ENCODE measurements at regions not wholly inside any gene's neighbourhood (a gene's known extent, or its start where the extent isn't known, plus 50 kb on each side); places are given as distances from the start of the nearest gene placed in this dataset.
"Not testable (repeated sequence)": the region's sequence is repeated elsewhere in the genome, so short reads cannot be mapped to it uniquely, and the experiment has no call there.

DNA sequence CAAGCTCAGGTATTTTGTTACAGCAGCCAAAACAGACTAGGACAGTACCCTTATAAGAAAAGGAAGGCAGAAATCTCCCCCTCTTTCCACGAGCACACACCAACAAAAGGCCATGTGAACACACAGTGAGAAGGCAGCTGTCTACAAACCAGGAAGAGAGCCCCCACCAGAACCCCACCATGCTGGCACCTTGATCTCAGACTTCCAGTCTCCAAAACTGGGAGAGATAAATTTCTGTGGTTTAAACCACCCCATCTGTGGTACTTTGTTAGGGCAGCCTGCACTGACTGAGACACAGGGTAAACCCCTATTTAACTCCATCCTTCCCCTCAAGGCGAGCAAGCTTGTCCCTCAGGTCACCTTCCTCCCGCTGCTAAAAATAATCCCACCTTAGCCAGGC, 475.8 kb upstream of the JARID2 start:
- POLR2A ChIA-PET = no interaction called here
- DNase-seq = no peak
- Mint-ChIP-seq H3K9me3 (no peaks in the 10 kb centered on the region), H3K27ac (peak overlapping the region; percentile 49), H3K36me3 (no peaks in the 10 kb centered on the region), H3K27me3 (no peaks in the 10 kb centered on the region), H3K4me1 (peaks cover 2% of the 10 kb centered on the region), H3K4me3 (no peak overlapping the region)
- ATAC-seq (ENCODE audit: low read depth) = no peak

DNA sequence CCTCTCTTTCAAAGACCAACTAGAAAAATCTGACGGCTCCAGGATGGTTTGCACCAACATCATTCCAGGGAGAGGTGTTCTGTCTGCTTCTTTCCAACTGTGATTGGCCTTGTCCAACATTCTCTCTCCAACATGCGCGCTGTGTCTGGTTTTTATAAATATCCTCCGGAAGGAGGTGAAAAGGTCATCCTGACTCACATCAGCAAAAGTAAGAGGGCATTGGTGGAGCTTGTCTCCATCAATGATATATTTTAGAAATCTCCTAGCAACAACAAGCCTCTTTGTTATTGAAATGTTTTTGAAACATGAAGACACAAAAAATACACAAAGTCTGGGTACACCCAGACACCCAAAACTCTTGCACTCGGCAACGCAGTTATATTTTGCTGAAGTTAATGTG, 475.3 kb upstream of the JARID2 start:
- Mint-ChIP-seq H3K4me3 (no peak overlapping the region), H3K27me3 (no peaks in the 10 kb centered on the region), H3K36me3 (no peaks in the 10 kb centered on the region), H3K4me1 (peaks cover 2% of the 10 kb centered on the region), H3K27ac (peak overlapping the region; percentile 49), H3K9me3 (peaks cover under 1% of the 10 kb centered on the region)
- no peak for DNase-seq
- ATAC-seq (ENCODE audit: low read depth) = no peak
- POLR2A ChIA-PET = no interaction called here

DNA sequence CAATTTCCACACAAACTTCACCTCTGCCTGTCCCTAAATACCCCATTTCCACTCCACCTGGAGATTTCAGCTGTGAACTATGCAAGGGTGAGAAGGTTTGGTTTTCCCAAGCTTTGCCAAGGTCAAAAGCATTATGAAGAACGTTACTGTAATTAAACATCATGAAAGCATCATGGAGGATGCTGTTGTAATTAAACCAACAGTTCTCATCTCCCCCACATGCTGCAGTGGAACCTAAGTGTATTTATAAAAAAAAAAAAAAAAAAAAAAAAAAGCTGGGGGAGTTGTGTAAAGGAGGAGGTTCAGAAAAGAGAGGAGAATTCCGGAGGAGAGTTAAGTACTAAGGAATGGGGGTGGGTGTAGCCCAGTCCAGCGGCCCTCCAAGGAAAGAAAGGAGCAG, 474.9 kb upstream of the JARID2 start:
- POLR2A ChIA-PET = no interaction called here
- H3K27ac Mint-ChIP-seq = no peak overlapping the region
- H3K27me3 Mint-ChIP-seq = no peaks in the 10 kb centered on the region

DNA sequence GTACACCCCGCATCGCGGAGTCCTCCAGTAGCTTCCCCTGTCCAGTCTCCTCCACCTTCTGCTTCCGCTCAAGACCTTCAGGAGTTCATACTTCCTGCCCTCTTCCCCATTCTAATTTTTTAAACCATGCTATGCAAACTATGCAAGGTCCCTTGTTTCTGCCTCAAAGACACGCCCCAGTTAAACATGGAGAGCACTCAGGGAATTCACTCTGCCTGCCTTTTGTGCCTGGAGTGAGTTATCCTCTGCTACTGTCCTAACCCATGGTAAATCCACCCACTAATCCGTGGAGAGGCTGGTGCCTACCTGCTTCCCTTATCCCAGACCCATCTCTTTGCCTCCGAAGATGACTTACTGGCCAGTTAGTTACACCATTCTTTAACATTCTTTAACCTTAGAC, 473.7 kb upstream of the JARID2 start:
- no peak overlapping the region for H3K27ac Mint-ChIP-seq
- H3K36me3 Mint-ChIP-seq = no peaks in the 10 kb centered on the region
- POLR2A ChIA-PET = no interaction called here
- H3K4me1 Mint-ChIP-seq = peaks cover 2% of the 10 kb centered on the region
- no peaks in the 10 kb centered on the region for H3K27me3 Mint-ChIP-seq
- H3K9me3 Mint-ChIP-seq = peaks cover 2% of the 10 kb centered on the region
- H3K4me3 Mint-ChIP-seq = no peak overlapping the region
- no peak for ATAC-seq (ENCODE audit: low read depth)
- no peak for DNase-seq

More for the DNA sequence above, 474.9 kb upstream of the JARID2 start:
- DNase-seq = no peak
- no peak overlapping the region for H3K4me3 Mint-ChIP-seq
- H3K9me3 Mint-ChIP-seq = peaks cover 2% of the 10 kb centered on the region
- peaks cover 2% of the 10 kb centered on the region for H3K4me1 Mint-ChIP-seq
- ATAC-seq (ENCODE audit: low read depth) = no peak
- no peaks in the 10 kb centered on the region for H3K36me3 Mint-ChIP-seq

DNA sequence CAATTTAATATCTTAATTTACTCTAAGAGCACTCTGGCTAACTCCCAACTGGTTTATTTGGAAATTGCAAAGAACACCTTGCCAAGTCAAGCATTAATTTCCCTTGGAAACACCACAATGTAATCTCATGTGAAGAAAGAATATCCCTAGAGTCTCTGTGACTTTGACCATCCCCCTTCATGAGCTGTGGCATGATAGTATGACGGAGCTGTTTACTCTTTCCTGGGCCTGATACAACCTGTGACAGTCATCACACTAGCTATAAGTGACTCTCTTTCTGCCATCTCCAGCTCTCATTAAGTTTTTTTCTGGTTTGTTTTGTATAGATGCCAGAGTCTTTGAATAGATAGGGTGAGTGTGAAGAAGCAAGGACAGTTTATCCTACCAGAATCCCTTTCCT, 470.3 kb upstream of the JARID2 start:
- POLR2A ChIA-PET = no interaction called here
- Mint-ChIP-seq H3K9me3 (peaks cover 3% of the 10 kb centered on the region), H3K36me3 (no peaks in the 10 kb centered on the region), H3K27ac (no peak overlapping the region), H3K4me1 (no peaks in the 10 kb centered on the region), H3K27me3 (peaks cover 2% of the 10 kb centered on the region), H3K4me3 (no peak overlapping the region)
- DNase-seq (no peak), ATAC-seq (ENCODE audit: low read depth) (no peak)

DNA sequence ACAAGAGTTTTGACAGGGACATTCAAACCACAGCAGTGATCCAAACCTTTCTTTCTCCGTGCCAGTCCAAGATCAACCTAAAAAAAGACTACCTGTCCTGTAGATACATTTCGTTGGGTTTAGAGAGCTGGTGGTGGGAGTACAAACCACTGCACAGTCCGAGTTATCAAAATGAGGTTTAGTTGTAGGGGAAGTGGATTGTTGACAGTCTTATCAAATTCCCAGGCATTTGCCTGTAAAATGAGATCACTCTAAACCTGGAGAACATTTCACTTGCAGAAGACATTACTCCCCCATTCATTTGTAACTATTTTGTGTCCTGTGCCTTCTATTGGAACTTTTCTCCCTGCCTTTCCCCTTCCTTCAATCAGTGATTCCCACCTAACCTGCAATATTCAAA, 469.6 kb upstream of the JARID2 start:
- ATAC-seq (ENCODE audit: low read depth) (no peak), DNase-seq (no peak)
- H3K27me3 Mint-ChIP-seq = peaks cover 2% of the 10 kb centered on the region
- POLR2A ChIA-PET = no interaction called here
- peaks cover 3% of the 10 kb centered on the region for H3K9me3 Mint-ChIP-seq
- H3K4me3 Mint-ChIP-seq = no peak overlapping the region
- H3K27ac Mint-ChIP-seq = no peak overlapping the region
- no peaks in the 10 kb centered on the region for H3K36me3 Mint-ChIP-seq
- H3K4me1 Mint-ChIP-seq = no peaks in the 10 kb centered on the region

DNA sequence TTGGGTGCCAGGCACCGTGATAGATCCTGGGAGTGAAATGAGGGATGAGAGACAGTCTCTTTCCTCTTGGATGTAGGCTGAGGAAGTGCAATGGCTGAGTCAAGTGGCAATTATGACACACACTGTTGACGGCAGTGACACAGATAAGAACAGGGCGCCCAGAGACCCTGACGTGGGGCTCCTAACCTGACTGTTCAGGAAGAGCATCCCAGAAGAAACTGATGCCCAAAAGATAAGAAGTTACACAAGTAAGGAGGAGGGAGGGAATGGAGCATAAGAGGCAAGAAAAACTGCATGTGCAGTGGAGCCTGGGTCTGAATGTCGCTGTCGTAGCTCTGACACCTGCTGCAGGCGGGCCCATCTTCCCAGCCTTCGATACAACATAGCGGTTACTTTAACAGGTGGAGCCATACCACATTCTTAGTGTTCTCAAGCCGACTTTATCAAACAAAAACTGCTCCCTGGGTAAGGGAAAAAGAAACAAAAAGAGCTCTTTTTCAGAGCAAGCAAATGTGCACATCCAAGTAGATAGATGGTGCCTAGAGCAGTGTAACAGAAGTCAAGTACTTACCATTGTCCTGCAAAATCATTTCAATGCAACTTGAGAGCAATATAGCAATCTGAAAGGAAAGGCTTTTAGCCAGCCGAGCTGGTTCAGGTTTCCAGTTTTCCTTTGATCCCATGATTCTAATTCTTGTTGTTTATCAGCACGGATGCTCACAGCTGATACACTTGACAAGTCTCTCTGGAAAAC, 463.9 kb upstream of the JARID2 start:
- Mint-ChIP-seq H3K9me3 (peaks cover 4% of the 10 kb centered on the region), H3K4me3 (no peak overlapping the region), H3K27me3 (peaks cover 2% of the 10 kb centered on the region), H3K36me3 (peaks cover 3% of the 10 kb centered on the region), H3K4me1 (peaks cover 8% of the 10 kb centered on the region), H3K27ac (no peak overlapping the region)
- POLR2A ChIA-PET = no interaction called here
- no peak for DNase-seq
- ATAC-seq (ENCODE audit: low read depth) = no peak

DNA sequence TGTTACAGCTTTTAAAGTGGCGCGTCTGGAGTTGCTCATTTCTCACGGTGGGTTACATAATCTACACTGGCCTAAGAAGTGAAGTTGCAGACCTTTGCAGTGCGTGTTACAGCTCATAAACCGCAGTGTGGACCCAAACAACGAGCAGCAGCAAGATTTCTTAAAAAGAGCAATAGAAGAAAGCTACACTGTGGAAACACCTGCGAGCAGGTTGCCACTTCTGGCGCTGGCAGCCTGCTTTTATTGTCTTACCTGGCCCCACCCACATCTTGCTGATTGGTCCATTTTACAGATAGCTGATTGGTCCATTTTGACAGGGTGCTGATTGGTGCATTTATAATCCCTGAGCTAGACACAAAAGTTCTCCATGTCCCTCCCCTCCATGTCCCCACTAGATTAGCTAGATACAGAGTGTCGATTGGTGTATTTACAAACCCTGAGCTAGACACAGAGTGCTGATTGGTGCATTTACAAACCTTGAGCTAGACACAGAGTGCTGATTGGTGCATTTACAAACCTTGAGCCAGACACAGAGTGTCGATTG, 462.9 kb upstream of the JARID2 start:
- POLR2A ChIA-PET; ATAC-seq (ENCODE audit: low read depth); H3K27me3 Mint-ChIP-seq; H3K36me3 Mint-ChIP-seq; H3K4me1 Mint-ChIP-seq; H3K9me3 Mint-ChIP-seq; H3K27ac Mint-ChIP-seq; DNase-seq; H3K4me3 Mint-ChIP-seq: not testable (repeated sequence)

DNA sequence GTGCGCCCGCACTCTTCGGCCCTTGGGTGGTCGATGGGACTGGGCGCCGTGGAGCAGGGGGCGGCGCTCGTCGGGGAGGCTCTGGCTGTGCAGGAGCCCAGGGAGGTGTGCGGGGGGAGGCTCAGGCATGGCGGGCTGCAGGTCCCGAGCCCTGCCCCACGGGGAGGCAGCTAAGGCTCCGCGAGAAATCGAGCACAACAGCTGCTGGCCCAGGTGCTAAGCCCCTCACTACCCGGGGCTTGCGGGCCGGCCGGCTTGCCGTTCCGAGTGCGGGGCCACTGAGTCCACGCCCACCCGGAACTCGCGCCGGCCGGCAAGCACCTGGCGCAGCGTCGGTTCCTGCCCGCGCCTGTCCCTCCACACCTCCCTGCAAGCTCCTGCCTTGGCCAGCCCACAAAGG, 462.3 kb upstream of the JARID2 start:
- POLR2A ChIA-PET = no interaction called here

DNA sequence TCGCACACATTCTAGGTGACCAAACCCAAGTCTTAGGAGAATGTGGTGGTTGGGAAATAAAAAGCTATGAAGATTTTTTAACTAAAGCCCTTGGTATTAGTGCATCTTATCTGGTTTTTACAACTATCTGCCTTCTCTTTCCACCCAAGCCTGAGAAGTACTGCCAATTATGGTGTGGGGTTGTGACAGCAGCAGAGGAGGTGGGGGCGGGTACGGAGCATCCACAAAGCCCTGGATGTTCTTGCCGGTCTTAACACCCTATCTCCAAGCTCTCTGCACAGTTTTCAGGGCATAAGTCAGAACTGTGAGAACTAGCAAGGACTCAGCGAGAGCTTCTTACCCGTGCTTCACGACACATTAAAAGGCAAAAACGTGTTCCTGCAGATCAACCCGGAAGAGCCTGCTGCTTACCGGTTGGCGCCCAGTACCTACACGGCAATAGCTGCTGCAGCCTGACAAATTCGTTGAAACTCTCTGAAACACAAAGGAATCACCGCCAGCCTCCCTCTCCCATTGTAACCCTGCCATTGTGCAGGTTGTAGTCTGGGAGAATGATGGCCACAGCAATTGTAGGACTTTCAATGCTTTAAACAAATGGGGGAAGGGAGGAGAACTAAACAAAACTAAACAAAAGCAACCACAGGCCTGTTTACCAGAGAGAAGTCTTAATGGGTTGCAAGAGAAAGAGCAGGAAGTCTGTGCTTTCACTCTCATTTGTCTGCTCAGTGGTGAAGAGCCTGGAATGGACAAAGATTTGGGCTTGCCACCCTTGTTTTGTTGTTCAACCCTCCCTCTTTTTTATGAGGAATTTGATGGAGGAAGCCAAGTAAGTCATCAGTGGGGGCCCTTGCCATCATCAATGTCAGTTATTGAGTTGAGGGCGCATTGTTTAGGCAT, 461.0 kb upstream of the JARID2 start:
- Mint-ChIP-seq H3K27me3 (peaks cover 2% of the 10 kb centered on the region), H3K4me3 (peak overlapping the region; percentile 39), H3K36me3 (peaks cover 3% of the 10 kb centered on the region), H3K4me1 (peaks cover 8% of the 10 kb centered on the region), H3K27ac (peak overlapping the region; percentile 79), H3K9me3 (peaks cover 5% of the 10 kb centered on the region)
- no peak for ATAC-seq (ENCODE audit: low read depth)
- peak; percentile 31 for DNase-seq
- POLR2A ChIA-PET = no interaction called here

More for the DNA sequence above, 462.3 kb upstream of the JARID2 start:
- Mint-ChIP-seq H3K9me3 (peaks cover 3% of the 10 kb centered on the region), H3K36me3 (peaks cover 3% of the 10 kb centered on the region), H3K4me3 (no peak overlapping the region), H3K4me1 (peaks cover 8% of the 10 kb centered on the region), H3K27ac (no peak overlapping the region), H3K27me3 (peaks cover 2% of the 10 kb centered on the region)
- ATAC-seq (ENCODE audit: low read depth) (no peak), DNase-seq (no peak)

DNA sequence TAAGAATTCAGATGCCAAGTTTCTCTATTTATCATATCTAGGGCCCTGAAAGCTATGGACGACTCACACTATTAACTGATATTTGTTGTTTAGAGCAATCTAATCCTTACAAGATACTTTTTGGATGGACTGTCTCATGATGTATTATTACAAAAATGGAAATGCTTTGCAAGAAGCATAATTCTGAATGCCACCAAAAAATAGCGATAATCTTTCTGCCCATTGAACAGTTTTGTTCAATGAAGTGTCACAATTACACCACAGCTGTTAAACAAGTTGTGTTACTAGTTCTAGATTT, 460.4 kb upstream of the JARID2 start:
- POLR2A ChIA-PET = no interaction called here
- no peak for ATAC-seq (ENCODE audit: low read depth)
- H3K4me1 Mint-ChIP-seq = peaks cover 8% of the 10 kb centered on the region

DNA sequence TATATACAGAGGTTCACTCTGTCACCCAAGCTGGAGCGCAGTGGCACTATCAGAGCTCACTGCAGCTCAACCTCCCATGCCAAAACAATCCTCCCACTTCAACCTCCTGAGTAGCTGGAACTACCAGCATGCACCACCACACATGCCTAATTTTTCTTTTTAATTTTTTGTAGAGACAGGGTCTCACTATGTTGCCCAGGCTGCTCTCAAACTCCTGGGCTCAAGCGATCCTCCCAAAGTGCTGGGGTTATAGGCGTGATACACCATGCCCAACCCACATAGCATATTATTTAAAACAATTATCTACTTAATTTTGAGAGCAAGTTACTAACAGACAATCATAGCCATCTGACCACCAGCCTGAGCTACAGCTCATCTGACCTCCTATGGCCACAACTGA, 459.9 kb upstream of the JARID2 start:
- no peak overlapping the region for H3K27ac Mint-ChIP-seq
- POLR2A ChIA-PET = no interaction called here
- no peak overlapping the region for H3K4me3 Mint-ChIP-seq
- H3K9me3 Mint-ChIP-seq = peaks cover 5% of the 10 kb centered on the region
- H3K27me3 Mint-ChIP-seq = peaks cover 2% of the 10 kb centered on the region
- H3K4me1 Mint-ChIP-seq = peaks cover 8% of the 10 kb centered on the region
- ATAC-seq (ENCODE audit: low read depth) (no peak), DNase-seq (no peak)
- H3K36me3 Mint-ChIP-seq = peaks cover 3% of the 10 kb centered on the region

More for the DNA sequence above, 460.4 kb upstream of the JARID2 start:
- Mint-ChIP-seq H3K9me3 (peaks cover 5% of the 10 kb centered on the region), H3K36me3 (peaks cover 3% of the 10 kb centered on the region), H3K4me3 (no peak overlapping the region), H3K27ac (peak overlapping the region; percentile 79), H3K27me3 (peaks cover 2% of the 10 kb centered on the region)
- DNase-seq = no peak

DNA sequence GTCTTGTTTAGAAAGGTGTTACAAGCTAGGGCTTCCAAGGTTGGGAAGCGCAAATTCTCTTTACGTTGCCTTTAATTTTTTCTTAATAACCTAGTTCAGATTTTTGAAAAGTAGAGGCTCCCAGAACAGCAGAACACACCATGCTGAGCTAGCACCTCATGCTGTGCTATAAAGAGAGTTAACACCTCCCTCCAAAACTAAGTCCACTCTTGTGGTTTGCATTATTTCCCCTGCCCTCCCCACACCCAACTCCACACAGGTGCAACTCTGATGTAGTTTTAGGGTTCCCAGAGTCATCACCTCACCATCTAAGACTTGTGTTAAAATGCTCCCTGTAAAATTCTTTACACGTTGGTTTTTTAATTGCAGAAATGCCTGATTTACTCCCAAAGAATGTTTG, 459.4 kb upstream of the JARID2 start:
- POLR2A ChIA-PET = no interaction called here
- Mint-ChIP-seq H3K4me1 (peaks cover 8% of the 10 kb centered on the region), H3K4me3 (no peak overlapping the region), H3K27ac (no peak overlapping the region), H3K27me3 (peaks cover 2% of the 10 kb centered on the region), H3K36me3 (peaks cover 3% of the 10 kb centered on the region), H3K9me3 (peaks cover 5% of the 10 kb centered on the region)
- no peak for DNase-seq
- no peak for ATAC-seq (ENCODE audit: low read depth)

DNA sequence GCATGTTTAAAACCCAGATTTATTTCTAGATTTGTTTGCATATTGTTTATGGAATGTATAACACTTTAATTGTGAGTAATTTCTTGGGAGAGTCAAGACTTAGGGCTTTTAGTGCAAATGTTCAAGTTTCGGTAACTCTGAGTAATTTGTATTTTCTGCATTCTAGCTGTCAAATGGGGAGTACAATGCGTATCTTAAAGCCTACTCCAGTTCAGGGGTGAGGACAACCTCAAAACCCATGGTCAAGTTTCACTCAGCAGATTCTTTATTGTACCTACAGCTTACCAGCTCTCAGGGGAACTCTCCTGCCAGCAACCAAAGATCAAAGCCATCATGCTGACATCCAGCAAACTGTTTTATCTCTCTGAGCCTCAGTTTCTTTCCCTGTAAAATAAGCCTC, 458.6 kb upstream of the JARID2 start:
- POLR2A ChIA-PET = no interaction called here
- H3K27ac Mint-ChIP-seq = no peak overlapping the region

More for the DNA sequence above, 458.6 kb upstream of the JARID2 start:
- Mint-ChIP-seq H3K9me3 (peaks cover 5% of the 10 kb centered on the region), H3K36me3 (peaks cover 3% of the 10 kb centered on the region), H3K4me1 (peaks cover 8% of the 10 kb centered on the region), H3K4me3 (no peak overlapping the region), H3K27me3 (peaks cover 2% of the 10 kb centered on the region)
- no peak for ATAC-seq (ENCODE audit: low read depth)
- no peak for DNase-seq

Data from activated naive CD8-positive, alpha-beta T cell treated with anti-CD3 and anti-CD28 coated beads, Interleukin-2, amount 10 ng/mL, durations not matched to agents 7 days and 5 days (primary cell).